IgD-negative memory B cell (primary cell): ENCODE measurements at regions not wholly inside any gene's neighbourhood (a gene's known extent, or its start where the extent isn't known, plus 50 kb on each side); places are given as distances from the start of the nearest gene placed in this dataset.
A peak's percentile ranks its signal among the peaks of the same experiment; 100 is the strongest.

ENCODE experiments used
- H3K27ac Mint-ChIP-seq, 3 donors: one replicate each; pipeline ENCODE4 v1.8.0; 2020 to 2022; ENCODE audit warnings: mild to moderate bottlenecking in 3 of 3, mixed read lengths in 3 of 3, moderate library complexity in 1 of 3
- H3K27me3 Mint-ChIP-seq: one replicate; pipeline ENCODE4 v1.8.0; 2021; ENCODE audit warnings: mixed read lengths
- H3K36me3 Mint-ChIP-seq: one replicate; pipeline ENCODE4 v1.8.0; 2020; ENCODE audit warnings: mild to moderate bottlenecking, mixed read lengths
- H3K4me1 Mint-ChIP-seq, 3 donors: one replicate each; pipeline ENCODE4 v1.8.0; 2020 to 2022; ENCODE audit warnings: mixed read lengths in 3 of 3, mild to moderate bottlenecking in 1 of 3
- H3K4me3 Mint-ChIP-seq, 4 donors: one replicate each; pipeline ENCODE4 v1.8.0; 2020 to 2022; ENCODE audit warnings: mild to moderate bottlenecking in 4 of 4, mixed read lengths in 4 of 4, moderate library complexity in 3 of 4
- H3K9me3 Mint-ChIP-seq, 3 donors: one replicate each; pipeline ENCODE4 v1.8.0; 2020 to 2021; ENCODE audit warnings: mixed read lengths in 3 of 3, mild to moderate bottlenecking in 1 of 3

DNA sequence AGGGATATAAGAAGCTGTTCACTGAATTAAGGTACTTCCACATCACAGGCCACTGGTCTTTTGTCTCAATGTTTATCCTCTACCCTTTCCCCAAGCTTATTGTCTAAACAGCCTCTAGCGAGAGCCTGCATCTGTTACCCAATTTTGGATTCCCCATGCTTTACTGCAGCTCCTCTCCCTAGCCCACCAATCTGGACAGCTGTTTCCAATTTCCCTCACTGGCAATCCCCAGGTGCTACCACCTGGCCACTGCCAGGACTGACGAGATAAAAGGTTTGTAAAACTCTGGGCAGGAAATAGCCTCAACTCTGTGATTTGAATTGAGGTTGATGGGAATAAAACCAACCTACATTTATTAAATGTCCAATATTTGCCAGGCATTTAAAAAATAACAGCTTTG, 58.0 kb upstream of the TEX9 start:
- no peak overlapping the region for H3K4me3 Mint-ChIP-seq
- H3K27ac Mint-ChIP-seq: no peak overlapping the region
- peaks cover 0 to 2% (median 0%) of the 10 kb centered on the region in 3 donors for H3K4me1 Mint-ChIP-seq
- no peaks in the 10 kb centered on the region for H3K36me3 Mint-ChIP-seq
- H3K27me3 Mint-ChIP-seq: no peaks in the 10 kb centered on the region
- peaks cover 2 to 18% (median 4%) of the 10 kb centered on the region in 3 donors for H3K9me3 Mint-ChIP-seq

DNA sequence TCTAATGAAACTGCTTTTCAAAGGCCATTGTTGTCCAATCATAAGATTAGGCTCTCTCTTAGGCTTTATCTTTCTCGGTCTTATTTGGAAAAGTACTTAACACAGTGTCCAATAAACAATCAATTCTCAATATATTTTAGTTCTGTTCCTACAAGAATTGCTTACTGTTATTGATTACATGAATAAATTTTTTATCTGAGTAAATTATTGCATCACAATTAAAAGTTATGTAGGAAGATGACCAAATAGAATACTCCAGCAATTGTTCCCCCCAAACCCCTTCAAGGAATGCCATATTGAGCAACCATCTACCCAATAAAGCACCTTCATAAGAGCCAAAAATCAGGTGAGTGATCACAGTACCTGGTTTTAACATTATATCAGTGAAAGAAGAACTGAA, 55.0 kb upstream of the RFX7 start:
- Mint-ChIP-seq H3K27ac (no peak overlapping the region), H3K27me3 (no peaks in the 10 kb centered on the region), H3K9me3 (no peaks in the 10 kb centered on the region), H3K36me3 (no peaks in the 10 kb centered on the region), H3K4me1 (peaks cover 0 to 2% (median 2%) of the 10 kb centered on the region in 3 donors), H3K4me3 (no peak overlapping the region)

DNA sequence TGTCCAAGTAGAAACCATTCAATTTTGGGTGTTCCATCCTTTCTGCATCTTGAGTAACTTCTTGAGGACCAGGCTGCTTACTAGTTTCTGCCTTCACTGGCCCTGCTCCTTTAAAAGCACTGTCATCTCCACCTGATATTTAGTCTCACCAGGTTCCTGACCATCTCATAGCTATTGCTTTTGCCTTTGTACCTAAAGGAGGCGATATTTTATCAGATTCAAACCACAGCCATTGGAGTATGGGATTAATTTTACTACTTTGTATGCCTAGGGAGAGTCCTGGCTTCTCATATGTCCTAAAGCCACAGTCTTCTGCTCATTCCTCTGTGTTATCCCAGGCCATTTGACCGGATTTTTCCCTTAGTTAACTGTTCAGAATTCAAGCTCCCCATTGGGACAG, 51.8 kb upstream of the RFX7 start:
- no peaks in the 10 kb centered on the region for H3K9me3 Mint-ChIP-seq
- peaks cover 0 to 2% (median 2%) of the 10 kb centered on the region in 3 donors for H3K4me1 Mint-ChIP-seq
- peak overlapping the region in 1 of 3 donors; percentile 8 for H3K27ac Mint-ChIP-seq
- H3K4me3 Mint-ChIP-seq: no peak overlapping the region
- H3K36me3 Mint-ChIP-seq: no peaks in the 10 kb centered on the region
- no peaks in the 10 kb centered on the region for H3K27me3 Mint-ChIP-seq

DNA sequence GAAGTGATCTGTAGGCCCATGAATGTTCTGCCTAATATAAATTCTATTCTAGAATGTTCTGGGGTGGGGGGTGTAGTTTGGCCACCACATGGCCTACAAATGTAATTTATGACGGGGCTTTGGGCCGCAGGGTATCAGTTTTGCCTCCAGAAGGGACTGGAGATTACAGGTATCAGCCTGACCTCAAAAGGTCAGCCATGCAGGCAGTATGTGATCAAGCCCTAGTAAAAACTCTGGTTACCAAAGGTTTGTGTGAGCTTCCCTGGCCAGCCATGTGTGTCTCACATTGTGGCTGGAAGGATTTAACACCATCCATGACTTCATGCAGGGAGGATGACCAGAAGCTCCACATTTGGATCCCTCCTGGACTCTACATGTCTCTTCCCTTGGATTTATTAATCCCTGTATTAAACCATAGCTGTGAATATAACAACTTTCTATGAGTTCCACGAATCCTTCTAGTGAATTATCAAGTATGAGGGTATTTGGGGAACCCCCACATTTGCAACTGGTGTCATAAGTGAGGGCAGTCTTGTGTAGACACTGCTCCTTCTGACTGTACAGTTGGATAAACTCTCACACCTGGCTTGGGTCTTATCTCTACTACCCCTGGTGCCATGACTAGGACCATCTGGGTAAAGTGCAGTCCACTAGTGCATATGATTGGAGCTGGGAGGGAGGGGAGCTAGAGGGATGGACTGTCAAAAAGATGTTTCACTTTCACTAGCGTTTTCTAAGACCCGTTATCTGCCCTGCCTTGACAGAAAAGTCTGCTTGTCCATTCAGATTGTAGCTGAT, 50.0 kb upstream of the RFX7 start:
- Mint-ChIP-seq H3K4me3 (peak overlapping the region in 1 of 4 donors; percentile 39), H3K27ac (no peak overlapping the region), H3K4me1 (peaks cover 0 to 2% (median 2%) of the 10 kb centered on the region in 3 donors), H3K27me3 (no peaks in the 10 kb centered on the region), H3K9me3 (peaks cover 3 to 6% (median 5%) of the 10 kb centered on the region in 3 donors), H3K36me3 (peaks cover 2% of the 10 kb centered on the region)
